ENCODE measurements at regions not wholly inside any gene's neighbourhood (a gene's known extent, or its start where the extent isn't known, plus 50 kb on each side); places are given as distances from the start of the nearest gene placed in this dataset.
"Not testable (repeated sequence)": the region's sequence is repeated elsewhere in the genome, so short reads cannot be mapped to it uniquely, and the experiment has no call there.

- no peak overlapping the region for H3K27ac Mint-ChIP-seq
- POLR2A ChIA-PET: no interaction called here
- no peak overlapping the region for H3K4me3 Mint-ChIP-seq
- no peaks in the 10 kb centered on the region for H3K27me3 Mint-ChIP-seq
- no peaks in the 10 kb centered on the region for H3K4me1 Mint-ChIP-seq
- CTCF ChIA-PET: no interaction called here
- no peak for DNase-seq
- TF ChIP-seq, protein P1, sequence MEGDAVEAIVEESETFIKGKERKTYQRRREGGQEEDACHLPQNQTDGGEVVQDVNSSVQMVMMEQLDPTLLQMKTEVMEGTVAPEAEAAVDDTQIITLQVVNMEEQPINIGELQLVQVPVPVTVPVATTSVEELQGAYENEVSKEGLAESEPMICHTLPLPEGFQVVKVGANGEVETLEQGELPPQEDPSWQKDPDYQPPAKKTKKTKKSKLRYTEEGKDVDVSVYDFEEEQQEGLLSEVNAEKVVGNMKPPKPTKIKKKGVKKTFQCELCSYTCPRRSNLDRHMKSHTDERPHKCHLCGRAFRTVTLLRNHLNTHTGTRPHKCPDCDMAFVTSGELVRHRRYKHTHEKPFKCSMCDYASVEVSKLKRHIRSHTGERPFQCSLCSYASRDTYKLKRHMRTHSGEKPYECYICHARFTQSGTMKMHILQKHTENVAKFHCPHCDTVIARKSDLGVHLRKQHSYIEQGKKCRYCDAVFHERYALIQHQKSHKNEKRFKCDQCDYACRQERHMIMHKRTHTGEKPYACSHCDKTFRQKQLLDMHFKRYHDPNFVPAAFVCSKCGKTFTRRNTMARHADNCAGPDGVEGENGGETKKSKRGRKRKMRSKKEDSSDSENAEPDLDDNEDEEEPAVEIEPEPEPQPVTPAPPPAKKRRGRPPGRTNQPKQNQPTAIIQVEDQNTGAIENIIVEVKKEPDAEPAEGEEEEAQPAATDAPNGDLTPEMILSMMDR (IDR thresholded peaks at IDR 0.05): no peak
- no peak for ATAC-seq (ENCODE audit: low read depth)
- no peaks in the 10 kb centered on the region for H3K9me3 Mint-ChIP-seq
- intact Hi-C loops (cut with micrococcal nuclease): no loop called here
- no peaks in the 10 kb centered on the region for H3K36me3 Mint-ChIP-seq (ENCODE audit: low read depth)
Measured at GRCh38 chr2:210863283-210863682, 306.9 kb downstream of the CPS1 start.

- ATAC-seq (ENCODE audit: low read depth); H3K4me3 Mint-ChIP-seq; POLR2A ChIA-PET; H3K9me3 Mint-ChIP-seq; CTCF ChIA-PET; H3K27ac Mint-ChIP-seq; DNase-seq; H3K36me3 Mint-ChIP-seq (ENCODE audit: low read depth); H3K4me1 Mint-ChIP-seq; intact Hi-C loops (cut with micrococcal nuclease); H3K27me3 Mint-ChIP-seq: not testable (repeated sequence)
Measured at GRCh38 chr2:210871566-210871965, 315.2 kb downstream of the CPS1 start.

- H3K27ac Mint-ChIP-seq: no peak overlapping the region
- intact Hi-C loops (cut with micrococcal nuclease): no loop called here
- TF ChIP-seq, protein P1 (IDR thresholded peaks at IDR 0.05): no peak
- H3K27me3 Mint-ChIP-seq: no peaks in the 10 kb centered on the region
- POLR2A ChIA-PET: no interaction called here
- ATAC-seq (ENCODE audit: low read depth) (no peak), DNase-seq (no peak)
- CTCF ChIA-PET: no interaction called here
- no peaks in the 10 kb centered on the region for H3K36me3 Mint-ChIP-seq (ENCODE audit: low read depth)
- no peaks in the 10 kb centered on the region for H3K9me3 Mint-ChIP-seq
- no peak overlapping the region for H3K4me3 Mint-ChIP-seq
- H3K4me1 Mint-ChIP-seq: peaks cover 3% of the 10 kb centered on the region
Measured at GRCh38 chr2:210873631-210874030, 317.2 kb downstream of the CPS1 start.

- no peaks in the 10 kb centered on the region for H3K27me3 Mint-ChIP-seq
- DNase-seq: no peak
- POLR2A ChIA-PET: no interaction called here
Measured at GRCh38 chr2:210884227-210884626, 327.8 kb downstream of the CPS1 start.

GRCh38 chr2:210888035-210888434, 331.6 kb downstream of the CPS1 start:
- Mint-ChIP-seq H3K4me1 (no peaks in the 10 kb centered on the region), H3K27me3 (no peaks in the 10 kb centered on the region), H3K27ac (no peak overlapping the region), H3K4me3 (no peak overlapping the region), H3K36me3 (ENCODE audit: low read depth) (no peaks in the 10 kb centered on the region), H3K9me3 (no peaks in the 10 kb centered on the region)
- CTCF ChIA-PET: no interaction called here
- POLR2A ChIA-PET: no interaction called here
- TF ChIP-seq, protein P1 (IDR thresholded peaks at IDR 0.05): no peak
- ATAC-seq (ENCODE audit: low read depth): no peak
- DNase-seq: no peak
- intact Hi-C loops (cut with micrococcal nuclease): no loop called here

More at GRCh38 chr2:210884227-210884626, 327.8 kb downstream of the CPS1 start:
- H3K9me3 Mint-ChIP-seq: no peaks in the 10 kb centered on the region
- no peaks in the 10 kb centered on the region for H3K4me1 Mint-ChIP-seq
- CTCF ChIA-PET: no interaction called here
- intact Hi-C loops (cut with micrococcal nuclease): no loop called here
- TF ChIP-seq, protein P1 (IDR thresholded peaks at IDR 0.05): no peak
- no peaks in the 10 kb centered on the region for H3K36me3 Mint-ChIP-seq (ENCODE audit: low read depth)
- ATAC-seq (ENCODE audit: low read depth): no peak
- no peak overlapping the region for H3K27ac Mint-ChIP-seq
- H3K4me3 Mint-ChIP-seq: no peak overlapping the region

DNA sequence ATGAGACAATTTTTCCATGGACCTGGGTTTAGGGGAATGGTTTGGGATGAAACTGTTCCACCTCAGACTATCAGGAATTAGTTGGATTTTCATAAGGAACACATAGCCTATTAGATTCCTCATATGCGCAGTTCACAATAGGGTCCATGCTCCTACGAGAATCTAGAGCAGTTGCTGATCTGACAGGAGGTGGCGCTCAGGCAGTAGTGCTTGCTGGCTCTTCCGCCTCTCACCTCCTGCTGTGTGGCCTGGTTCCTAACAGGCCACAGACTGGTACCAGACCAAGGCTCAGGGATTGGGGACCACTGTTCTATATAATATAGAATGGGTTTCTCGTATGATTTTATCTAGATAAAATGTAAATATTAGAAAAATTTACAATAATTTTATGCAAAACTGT, 338.7 kb downstream of the CPS1 start:
- H3K27ac Mint-ChIP-seq: no peak overlapping the region
- DNase-seq (no peak), ATAC-seq (ENCODE audit: low read depth) (no peak)
- intact Hi-C loops (cut with micrococcal nuclease): no loop called here
- TF ChIP-seq, protein P1 (IDR thresholded peaks at IDR 0.05): no peak
- POLR2A ChIA-PET: no interaction called here
- no peak overlapping the region for H3K4me3 Mint-ChIP-seq
- CTCF ChIA-PET: no interaction called here
- no peaks in the 10 kb centered on the region for H3K4me1 Mint-ChIP-seq
- H3K36me3 Mint-ChIP-seq (ENCODE audit: low read depth): no peaks in the 10 kb centered on the region
- no peaks in the 10 kb centered on the region for H3K9me3 Mint-ChIP-seq
- no peaks in the 10 kb centered on the region for H3K27me3 Mint-ChIP-seq

Measured in activated B cell treated with CpG ODN at 0.5 μM for 24 hours (primary cell).